ENCODE measurements at regions not wholly inside any gene's neighbourhood (a gene's known extent, or its start where the extent isn't known, plus 50 kb on each side); places are given as distances from the start of the nearest gene placed in this dataset.

- no peak for TF ChIP-seq PAX5 (IDR thresholded peaks at IDR 0.05; ENCODE audit: insufficient read depth, low read length, severe bottlenecking)
- TF ChIP-seq POLR2A (IDR thresholded peaks at IDR 0.05; ENCODE audit: low read depth, low read length): no peak
- TF ChIP-seq POLR2AphosphoS5 (IDR thresholded peaks at IDR 0.05; ENCODE audit: low read depth, low read length): no peak
- TF ChIP-seq SPI1 (IDR thresholded peaks at IDR 0.05; ENCODE audit: low read depth, low read length): no peak
- TF ChIP-seq TAF1 (IDR thresholded peaks at IDR 0.05; ENCODE audit: low read depth, low read length): no peak
Measured at GRCh38 chr6:18585032-18585573, 198.0 kb downstream of the RNF144B start.
